SU-DHL-6 (cell line): ENCODE measurements at regions not wholly inside any gene's neighbourhood (a gene's known extent, or its start where the extent isn't known, plus 50 kb on each side); places are given as distances from the start of the nearest gene placed in this dataset.

Source experiments
- H2AFZ ChIP-seq: fragments of 200-600 bp; sonication (generic); 2 replicates; pipeline ENCODE4 v1.6.1; 2014; ENCODE audit warnings: low read depth, mild to moderate bottlenecking, moderate library complexity, mixed read lengths, antibody characterized with exemption, low read length; ENCODE audit not compliant: severe bottlenecking
- H3F3A ChIP-seq: fragments of 200-600 bp; shearing (Covaris generic); 2 replicates; pipeline ENCODE4 v1.6.0; 2016; ENCODE audit warnings: antibody characterized with exemption, mild to moderate bottlenecking; ENCODE audit not compliant: insufficient read depth
- H3K27ac ChIP-seq: fragments of 200-600 bp; sonication (generic); 2 replicates; pipeline ENCODE4 v1.5.1; 2016; ENCODE audit warnings: low read depth, mild to moderate bottlenecking, low read length, moderate library complexity, mixed read lengths
- H3K27me3 ChIP-seq: fragments of 200-600 bp; sonication (generic), shearing (Covaris generic); 2 replicates; pipeline ENCODE4 v1.6.0; 2014; ENCODE audit warnings: mild to moderate bottlenecking, low read length
- H3K36me3 ChIP-seq: fragments of 200-600 bp; sonication (generic); 2 replicates; pipeline ENCODE4 v1.6.1; 2014; ENCODE audit warnings: mild to moderate bottlenecking, low read length, mixed read lengths
- H3K4me2 ChIP-seq: fragments of 300-600, 200-600 bp; shearing (Covaris generic), sonication (generic); 2 replicates; pipeline ENCODE4 v1.6.0; 2014; ENCODE audit warnings: low read length, low read depth, mild to moderate bottlenecking; ENCODE audit not compliant: poor library complexity, severe bottlenecking
- H3K4me3 ChIP-seq: fragments of 200-600 bp; sonication (generic); 2 replicates; pipeline ENCODE4 v1.5.1; 2014; ENCODE audit warnings: antibody characterized with exemption, low read length, mild to moderate bottlenecking, mixed read lengths; ENCODE audit not compliant: insufficient read depth, poor library complexity, severe bottlenecking
- H3K79me2 ChIP-seq: fragments of 200-600 bp; sonication (generic); 2 replicates; pipeline ENCODE4 v1.6.1; 2014; ENCODE audit warnings: mild to moderate bottlenecking, low read length, moderate library complexity; ENCODE audit not compliant: insufficient read depth
- H3K9ac ChIP-seq: fragments of 200-600 bp; sonication (generic); 2 replicates; pipeline ENCODE4 v1.7.0; 2014; ENCODE audit warnings: mild to moderate bottlenecking, low read length
- H3K9me2 ChIP-seq: fragments of 200-600 bp; sonication (generic); replicated peaks from 2 replicates; pipeline ENCODE4 v1.6.1; 2014; ENCODE audit warnings: low read length; ENCODE audit not compliant: insufficient read depth
- H3K9me3 ChIP-seq: fragments of 200-600 bp; sonication (generic); 2 replicates; pipeline ENCODE4 v1.6.1; 2014; ENCODE audit warnings: low read length, mixed read lengths; ENCODE audit not compliant: insufficient read depth
- H4K20me1 ChIP-seq: fragments of 200-600 bp; sonication (generic); 2 replicates; pipeline ENCODE4 v1.6.1; 2014; ENCODE audit warnings: low read depth, mild to moderate bottlenecking, antibody characterized with exemption, low read length, moderate library complexity, mixed read lengths
- EZH2phosphoT487 ChIP-seq: fragments of 200-600 bp; sonication (generic), shearing (Covaris generic); conservative IDR thresholded peaks from 2 replicates; pipeline ENCODE4 v1.6.1; 2018; ENCODE audit warnings: mild to moderate bottlenecking, antibody characterized with exemption, low read length, moderate library complexity, mixed read lengths
- TF ChIP-seq, protein P1 (sequence below): fragments of 200-600 bp; sonication (generic); IDR thresholded peaks from one replicate; pipeline ENCODE4 v1.5.1; 2017; ENCODE audit warnings: antibody characterized with exemption, mild to moderate bottlenecking, low read length, moderate library complexity; ENCODE audit not compliant: insufficient read depth, poor library complexity, severe bottlenecking

DNA sequence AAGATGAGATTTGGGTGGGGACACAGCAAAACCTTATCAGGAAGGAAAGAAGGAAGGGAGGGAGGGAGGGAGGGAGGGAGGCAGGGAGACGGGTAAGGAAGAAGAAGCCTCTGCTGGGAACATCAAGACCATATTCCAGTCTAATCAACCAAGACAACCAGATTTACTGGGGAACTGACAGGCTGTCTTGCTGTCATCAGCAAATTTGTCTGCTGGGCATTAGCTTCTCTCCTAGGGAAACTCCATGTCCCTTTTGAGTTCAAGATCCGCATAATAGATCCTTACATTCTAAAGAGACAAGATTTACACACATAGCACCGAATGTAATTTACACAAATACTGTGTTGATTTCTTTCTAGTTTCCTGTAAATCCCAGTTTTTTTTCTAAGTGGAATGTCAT, 1618.9 kb upstream of the ZEB2 start:
- no peak overlapping the region for H3K4me2 ChIP-seq
- no peaks in the 10 kb centered on the region for H3K9me3 ChIP-seq
- H4K20me1 ChIP-seq, result no peaks in the 10 kb centered on the region
- no peak overlapping the region for H3K27ac ChIP-seq
- no peaks in the 10 kb centered on the region for H3K36me3 ChIP-seq
- no peak overlapping the region for H3K9ac ChIP-seq
- TF ChIP-seq, protein P1, sequence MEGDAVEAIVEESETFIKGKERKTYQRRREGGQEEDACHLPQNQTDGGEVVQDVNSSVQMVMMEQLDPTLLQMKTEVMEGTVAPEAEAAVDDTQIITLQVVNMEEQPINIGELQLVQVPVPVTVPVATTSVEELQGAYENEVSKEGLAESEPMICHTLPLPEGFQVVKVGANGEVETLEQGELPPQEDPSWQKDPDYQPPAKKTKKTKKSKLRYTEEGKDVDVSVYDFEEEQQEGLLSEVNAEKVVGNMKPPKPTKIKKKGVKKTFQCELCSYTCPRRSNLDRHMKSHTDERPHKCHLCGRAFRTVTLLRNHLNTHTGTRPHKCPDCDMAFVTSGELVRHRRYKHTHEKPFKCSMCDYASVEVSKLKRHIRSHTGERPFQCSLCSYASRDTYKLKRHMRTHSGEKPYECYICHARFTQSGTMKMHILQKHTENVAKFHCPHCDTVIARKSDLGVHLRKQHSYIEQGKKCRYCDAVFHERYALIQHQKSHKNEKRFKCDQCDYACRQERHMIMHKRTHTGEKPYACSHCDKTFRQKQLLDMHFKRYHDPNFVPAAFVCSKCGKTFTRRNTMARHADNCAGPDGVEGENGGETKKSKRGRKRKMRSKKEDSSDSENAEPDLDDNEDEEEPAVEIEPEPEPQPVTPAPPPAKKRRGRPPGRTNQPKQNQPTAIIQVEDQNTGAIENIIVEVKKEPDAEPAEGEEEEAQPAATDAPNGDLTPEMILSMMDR, result no peak
- TF ChIP-seq EZH2phosphoT487, result no peak
- no peaks in the 10 kb centered on the region for H3K79me2 ChIP-seq
- no peak overlapping the region for H3K4me3 ChIP-seq
- no peak overlapping the region for H2AFZ ChIP-seq
- H3F3A ChIP-seq, result no peaks in the 10 kb centered on the region
- H3K9me2 ChIP-seq, result no peaks in the 10 kb centered on the region
- no peaks in the 10 kb centered on the region for H3K27me3 ChIP-seq

DNA sequence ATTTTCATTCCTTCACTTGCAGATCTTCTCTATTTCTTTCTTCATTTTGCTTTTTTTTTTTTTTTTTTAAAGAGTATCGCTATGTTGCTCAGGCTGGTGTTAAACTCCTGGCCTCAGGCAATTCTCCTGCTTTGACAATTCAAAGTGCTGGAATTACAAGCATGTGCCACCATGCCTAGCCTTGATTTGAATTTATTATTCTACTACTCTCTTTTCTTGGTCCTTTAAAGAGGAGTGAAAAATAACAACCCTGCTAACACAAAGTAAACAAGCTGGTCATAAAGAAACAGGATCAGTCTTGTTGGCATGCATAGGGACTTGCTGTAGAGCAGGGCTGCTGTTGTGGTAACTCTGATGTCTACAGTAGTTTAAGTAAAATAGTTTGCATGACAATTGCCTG, 1615.3 kb upstream of the ZEB2 start:
- Histone ChIP-seq H3F3A (no peaks in the 10 kb centered on the region), H3K27me3 (no peaks in the 10 kb centered on the region), H3K9me3 (no peaks in the 10 kb centered on the region), H3K36me3 (no peaks in the 10 kb centered on the region), H3K79me2 (no peaks in the 10 kb centered on the region), H3K9me2 (no peaks in the 10 kb centered on the region), H3K9ac (no peak overlapping the region), H3K27ac (no peak overlapping the region), H4K20me1 (no peaks in the 10 kb centered on the region), H3K4me2 (no peak overlapping the region), H3K4me3 (no peak overlapping the region), H2AFZ (no peak overlapping the region)
- no peak for TF ChIP-seq EZH2phosphoT487
- TF ChIP-seq, protein P1, result no peak

DNA sequence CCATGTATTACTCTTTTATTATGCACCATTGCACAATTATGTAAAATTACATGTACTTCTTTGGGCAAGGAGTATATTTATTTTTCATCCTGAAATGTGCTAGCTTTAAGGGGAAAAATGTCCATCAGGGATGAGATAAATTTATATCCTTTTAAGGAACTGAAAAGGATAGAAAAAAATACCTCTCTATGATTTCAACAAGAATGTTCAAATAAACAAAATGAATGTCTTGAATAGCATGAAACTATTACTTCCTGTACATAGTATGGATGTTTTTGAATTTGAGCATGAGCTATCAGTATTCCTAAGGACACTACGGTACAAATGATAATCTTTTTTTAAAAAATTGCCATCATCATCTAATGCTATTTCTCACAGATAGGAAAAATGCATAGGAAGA, 1611.9 kb upstream of the ZEB2 start:
- H3K9me2 ChIP-seq, result no peaks in the 10 kb centered on the region
- no peak overlapping the region for H2AFZ ChIP-seq
- H3K9me3 ChIP-seq, result no peaks in the 10 kb centered on the region
- no peaks in the 10 kb centered on the region for H3K27me3 ChIP-seq
- no peaks in the 10 kb centered on the region for H4K20me1 ChIP-seq
- H3K9ac ChIP-seq, result no peak overlapping the region
- no peaks in the 10 kb centered on the region for H3F3A ChIP-seq
- no peak overlapping the region for H3K27ac ChIP-seq
- H3K79me2 ChIP-seq, result no peaks in the 10 kb centered on the region
- H3K36me3 ChIP-seq, result no peaks in the 10 kb centered on the region
- TF ChIP-seq, protein P1, result no peak
- no peak for TF ChIP-seq EZH2phosphoT487
- no peak overlapping the region for H3K4me3 ChIP-seq
- H3K4me2 ChIP-seq, result no peak overlapping the region

DNA sequence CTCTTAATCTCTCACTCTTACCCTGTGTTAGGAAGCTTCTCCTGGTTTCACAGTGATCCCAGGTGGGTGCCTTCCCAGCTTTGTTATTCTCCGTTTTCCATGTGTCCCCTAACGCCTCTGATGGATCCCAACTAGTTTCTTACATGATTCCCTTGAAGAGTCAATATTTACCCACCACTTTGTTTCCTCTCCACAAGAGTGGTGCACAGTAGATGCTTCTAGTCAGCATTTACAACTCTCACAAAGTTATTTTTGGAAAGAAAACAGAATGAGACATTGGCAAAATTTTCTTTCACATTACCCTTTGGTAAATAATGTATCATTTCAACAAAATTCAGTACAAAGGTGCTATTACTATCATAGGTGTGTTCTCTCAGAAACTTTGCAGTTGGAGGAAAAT, 1611.1 kb upstream of the ZEB2 start:
- H3F3A ChIP-seq, result no peaks in the 10 kb centered on the region
- H3K79me2 ChIP-seq, result no peaks in the 10 kb centered on the region
- no peak overlapping the region for H3K4me3 ChIP-seq
- no peaks in the 10 kb centered on the region for H4K20me1 ChIP-seq
- no peak overlapping the region for H3K4me2 ChIP-seq
- H3K36me3 ChIP-seq, result no peaks in the 10 kb centered on the region
- H3K9me2 ChIP-seq, result no peaks in the 10 kb centered on the region
- no peaks in the 10 kb centered on the region for H3K9me3 ChIP-seq
- no peaks in the 10 kb centered on the region for H3K27me3 ChIP-seq
- H3K27ac ChIP-seq, result no peak overlapping the region
- TF ChIP-seq, protein P1, result no peak
- H3K9ac ChIP-seq, result no peak overlapping the region
- H2AFZ ChIP-seq, result no peak overlapping the region
